HG03095 (cell line): ENCODE measurements at regions not wholly inside any gene's neighbourhood (a gene's known extent, or its start where the extent isn't known, plus 50 kb on each side); places are given as distances from the start of the nearest gene placed in this dataset.

ENCODE experiments used
- ATAC-seq: cut with Tn5 transposase; IDR thresholded peaks from one replicate; pipeline ENCODE4 v1.9.1; 2021; ENCODE audit warnings: moderate library complexity; ENCODE audit not compliant: unreplicated experiment

GRCh38 chr9:1320607-1321195 is 270.5 kb downstream of the DMRT2 start:
- no peak for ATAC-seq

- ATAC-seq, result no peak
These were observed 277.3 kb downstream of the DMRT2 start for GRCh38 chr9:1327467-1327866.

DNA sequence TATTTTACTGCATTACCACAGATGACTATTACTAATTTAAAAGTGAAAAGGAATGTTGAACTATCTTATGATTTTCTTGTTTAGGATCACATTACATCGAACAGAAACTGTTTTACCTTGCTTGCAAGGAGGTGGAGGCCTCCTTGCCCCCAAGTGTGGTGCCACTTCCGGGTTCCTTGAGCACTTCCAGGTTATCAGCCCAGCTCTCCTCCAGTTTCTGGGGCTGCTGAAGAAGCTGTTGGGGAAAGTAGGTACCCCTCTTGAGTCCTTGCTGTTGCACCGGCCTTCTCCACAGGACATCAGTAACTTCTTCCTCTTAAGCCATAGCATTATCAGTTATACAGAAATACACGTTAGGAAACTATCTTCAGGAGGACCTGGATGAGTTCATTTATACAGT is 278.2 kb downstream of the DMRT2 start:
- ATAC-seq, result no peak

GRCh38 chr9:1331546-1332038 is 281.4 kb downstream of the DMRT2 start:
- no peak for ATAC-seq

DNA sequence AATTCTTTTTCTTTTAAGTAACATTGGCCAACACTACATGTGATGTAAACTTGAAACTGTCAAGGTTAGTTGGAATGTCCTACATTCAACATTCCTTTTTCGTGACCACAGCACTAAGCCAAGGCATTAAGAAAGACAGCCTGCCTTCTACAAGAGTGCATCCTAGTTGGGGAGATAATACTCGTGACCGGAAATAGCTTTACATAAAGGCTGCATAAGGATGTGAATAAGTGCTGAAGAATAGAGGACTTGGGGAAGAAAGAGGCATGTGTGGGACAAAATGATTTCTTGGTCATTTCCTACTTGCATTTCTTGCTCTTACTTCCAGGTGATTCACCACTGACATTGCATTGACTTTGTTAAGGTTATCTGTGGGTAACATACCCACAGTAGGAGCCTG is 282.0 kb downstream of the DMRT2 start:
- ATAC-seq, result no peak

GRCh38 chr9:1335174-1335573 is 285.0 kb downstream of the DMRT2 start:
- ATAC-seq, result no peak

GRCh38 chr9:1337169-1337568 is 287.0 kb downstream of the DMRT2 start:
- ATAC-seq, result no peak

- no peak for ATAC-seq
These were observed 290.2 kb downstream of the DMRT2 start for GRCh38 chr9:1340390-1340789.

- ATAC-seq, result no peak
These were observed 303.1 kb downstream of the DMRT2 start for GRCh38 chr9:1353291-1353690.

DNA sequence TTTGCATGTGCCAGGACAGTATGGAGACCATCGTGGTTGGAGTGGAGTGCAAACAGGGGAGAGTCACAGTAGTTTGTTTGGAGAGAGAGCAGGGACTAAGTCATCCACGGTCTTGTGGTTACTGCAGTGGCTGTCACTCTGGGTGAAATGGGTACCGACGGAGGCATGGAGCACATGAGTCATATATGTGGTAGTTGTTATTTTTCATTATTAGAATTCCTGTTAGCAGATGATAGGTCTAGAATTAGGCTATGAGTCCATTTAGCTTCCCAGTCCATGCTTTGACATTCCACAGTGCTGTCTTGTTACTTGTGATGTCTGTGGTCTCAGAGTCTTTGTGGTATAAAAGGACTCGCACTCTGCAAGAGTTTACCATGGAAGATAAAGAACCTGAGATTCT is 303.9 kb downstream of the DMRT2 start:
- ATAC-seq, result no peak

GRCh38 chr9:1354606-1355005 is 304.4 kb downstream of the DMRT2 start:
- ATAC-seq, result no peak

- ATAC-seq, result no peak
These were observed 305.5 kb downstream of the DMRT2 start for GRCh38 chr9:1355656-1356055.

DNA sequence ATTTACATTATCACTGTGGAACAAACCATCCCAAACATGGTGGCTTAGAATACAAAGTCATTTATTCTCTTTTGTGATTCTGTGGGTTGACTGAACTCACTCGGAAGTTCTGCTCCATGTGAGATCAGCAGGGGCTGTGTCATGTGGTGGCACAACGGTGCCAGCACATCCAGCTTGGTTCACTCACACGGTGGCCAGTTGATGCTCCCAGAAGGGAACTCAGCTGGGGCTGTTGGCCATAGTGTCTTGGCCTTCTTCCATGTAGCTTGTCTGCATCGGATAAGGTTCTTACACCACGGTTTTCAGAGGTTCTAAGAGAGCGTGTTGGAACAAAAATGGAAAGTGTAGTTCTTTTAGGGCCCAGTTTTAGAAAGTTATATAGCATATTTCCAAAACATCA is 312.7 kb downstream of the DMRT2 start:
- no peak for ATAC-seq

- ATAC-seq, result no peak
These were observed 316.1 kb downstream of the DMRT2 start for GRCh38 chr9:1366276-1366675.

DNA sequence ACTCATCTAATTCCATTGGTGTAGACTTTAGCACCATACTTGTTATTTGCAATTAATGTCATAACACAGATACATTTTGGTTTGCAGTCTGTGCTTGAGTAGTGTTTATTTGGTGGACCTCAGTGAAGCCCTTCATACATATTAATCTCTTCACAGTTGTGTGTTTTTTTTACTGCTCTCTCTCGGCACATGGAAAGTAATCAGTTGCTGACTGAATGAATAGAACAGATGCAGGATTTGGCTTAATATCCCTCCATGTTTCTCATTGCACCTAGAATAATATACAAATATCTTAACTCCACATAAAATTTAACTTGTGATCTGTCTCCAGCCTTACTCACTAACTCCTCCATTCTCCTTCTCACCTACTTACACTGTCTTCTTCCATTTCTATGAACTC is 319.1 kb downstream of the DMRT2 start:
- ATAC-seq, result no peak

DNA sequence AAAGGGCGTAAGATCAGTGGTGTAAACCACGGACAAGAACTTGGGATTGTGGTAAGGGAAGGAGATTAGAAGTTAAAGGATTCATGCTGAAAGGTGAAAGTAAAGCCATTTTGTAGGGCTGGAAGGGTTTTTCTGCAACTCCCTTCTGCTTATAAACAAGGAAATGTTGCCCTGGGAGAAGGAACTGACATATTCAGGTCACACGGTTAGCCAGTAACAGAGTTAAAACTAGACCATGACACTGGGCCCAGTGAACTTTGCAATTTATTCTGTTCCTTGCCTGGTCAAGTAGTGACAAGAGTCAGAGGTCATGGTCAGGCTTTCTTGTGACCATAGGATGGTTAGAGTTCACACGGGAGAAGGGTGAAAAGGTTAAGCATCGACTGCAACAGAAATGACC is 323.3 kb downstream of the DMRT2 start:
- no peak for ATAC-seq

DNA sequence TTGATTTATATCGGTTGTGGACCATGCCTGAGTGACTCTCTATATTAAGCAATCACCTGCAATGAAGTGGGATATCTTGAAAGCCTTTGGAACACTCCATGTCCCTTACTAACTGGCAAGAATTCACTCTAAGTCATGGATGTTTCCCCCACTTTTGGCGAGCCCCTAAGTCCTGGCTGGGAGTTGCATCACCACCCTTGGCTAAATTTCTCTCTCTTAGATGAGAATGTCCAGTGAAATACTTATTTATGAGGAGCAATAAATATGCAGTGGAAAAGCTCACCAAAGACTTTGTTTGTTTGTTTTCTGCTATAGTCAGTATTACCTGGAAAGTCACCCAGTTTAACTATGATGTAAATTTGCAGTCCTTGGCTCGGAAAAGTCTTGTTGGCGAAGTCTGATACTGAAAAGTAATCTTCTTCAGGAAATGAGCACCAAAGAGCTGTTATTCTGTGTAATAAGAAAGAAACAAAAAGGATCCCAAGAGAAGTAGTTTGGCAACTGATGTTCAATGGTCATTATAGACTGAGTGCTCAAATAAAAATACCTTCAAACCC is 333.8 kb downstream of the DMRT2 start:
- ATAC-seq, result no peak

DNA sequence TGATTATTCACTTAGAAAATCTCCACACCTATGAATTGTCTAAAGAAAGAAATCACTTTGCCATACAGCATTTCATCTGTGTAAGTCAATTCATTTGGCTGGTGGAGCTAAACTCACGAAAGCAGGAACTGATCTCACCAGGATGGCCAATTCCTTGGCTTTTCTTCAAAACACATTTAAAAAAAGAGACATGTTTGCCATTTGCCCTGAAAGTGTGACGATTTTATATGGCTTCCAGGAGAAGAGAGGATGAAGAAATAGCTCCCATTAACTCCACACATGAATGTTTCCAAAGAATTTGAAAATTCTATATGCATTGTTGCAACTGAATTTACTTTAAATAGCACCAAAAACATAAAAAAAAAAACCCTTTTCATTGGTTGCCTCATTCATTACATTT is 334.7 kb downstream of the DMRT2 start:
- no peak for ATAC-seq

- no peak for ATAC-seq
These were observed 336.3 kb downstream of the DMRT2 start for GRCh38 chr9:1386420-1386819.

- no peak for ATAC-seq
These were observed 338.1 kb downstream of the DMRT2 start for GRCh38 chr9:1388216-1388615.

- no peak for ATAC-seq
These were observed 350.8 kb downstream of the DMRT2 start for GRCh38 chr9:1400983-1401382.

DNA sequence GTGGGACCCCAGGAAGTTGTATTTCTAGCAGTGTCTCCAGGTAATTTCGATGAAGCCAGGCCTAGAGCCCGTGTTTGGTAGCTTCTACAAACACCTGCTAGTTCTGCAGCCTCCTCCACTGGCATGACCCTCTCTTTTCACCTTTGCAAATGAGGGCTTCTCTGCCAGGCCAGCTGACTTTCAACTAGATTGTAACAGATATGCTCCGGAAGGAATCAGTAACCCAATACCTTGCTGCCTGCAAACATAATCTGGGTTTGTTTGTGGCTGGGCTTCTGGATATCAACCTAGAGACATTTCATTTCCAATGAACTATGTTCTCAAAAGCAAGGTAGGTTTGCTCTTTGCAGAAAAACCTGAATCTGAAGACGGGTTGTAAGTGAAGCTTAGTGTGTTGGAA is 354.8 kb downstream of the DMRT2 start:
- ATAC-seq, result no peak

DNA sequence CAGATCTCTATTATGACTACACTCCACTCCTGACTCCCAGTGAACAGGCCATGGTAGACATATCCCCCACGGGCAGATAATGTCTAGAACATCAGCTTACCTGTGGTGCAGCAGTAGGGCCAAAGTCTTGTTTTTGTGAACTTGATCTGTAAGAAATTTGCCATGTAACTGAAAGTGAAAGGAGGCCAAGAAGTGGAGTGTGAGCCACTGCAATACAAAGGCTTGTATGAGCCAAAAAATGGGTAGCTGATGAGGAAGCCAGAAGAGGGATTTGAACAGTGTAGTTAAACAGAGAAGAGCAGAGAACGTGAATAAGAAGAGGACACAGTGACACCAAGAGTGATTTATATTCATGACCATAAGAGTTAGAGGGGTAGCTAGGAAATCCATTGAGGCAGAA is 361.7 kb downstream of the DMRT2 start:
- no peak for ATAC-seq
